Left ventricle myocardium inferior (tissue), 1 donor: ENCODE measurements at regions not wholly inside any gene's neighbourhood (a gene's known extent, or its start where the extent isn't known, plus 50 kb on each side); places are given as distances from the start of the nearest gene placed in this dataset.

Source experiments
- DNase-seq: peaks from one replicate; pipeline ENCODE4 v3.0.0-alpha.2; 2020
- H3K27ac ChIP-seq: fragments of 200-600 bp; replicated peaks from 2 replicates; pipeline ENCODE4 v1.8.0; 2021
- H3K27me3 ChIP-seq: fragments of 200-600 bp; 2 replicates; pipeline ENCODE4 v1.8.0; 2021; ENCODE audit warnings: low read depth
- H3K36me3 ChIP-seq: fragments of 200-600 bp; 2 replicates; pipeline ENCODE4 v1.8.0; 2021
- H3K4me1 ChIP-seq: fragments of 200-600 bp; 2 replicates; pipeline ENCODE4 v1.8.0; 2021
- H3K4me3 ChIP-seq: fragments of 200-600 bp; 2 replicates; pipeline ENCODE4 v1.8.0; 2021; ENCODE audit warnings: mild to moderate bottlenecking, moderate library complexity
- H3K9me3 ChIP-seq: fragments of 200-600 bp; replicated peaks from 2 replicates; pipeline ENCODE4 v1.8.0; 2021
- CTCF ChIP-seq: fragments of 200-600 bp; IDR thresholded peaks from 2 replicates; pipeline ENCODE4 v1.8.0; 2021; ENCODE audit warnings: antibody characterized with exemption, mild to moderate bottlenecking, borderline replicate concordance
- intact Hi-C: fragments of 100-400 bp; cut with micrococcal nuclease; formaldehyde crosslinking; loops from one replicate; pipeline ENCODE4 v1.11.0; 2022
- donor health status: DM: no; HTN: yes; CAD: no; lungs with severe emphysema.

- Histone ChIP-seq H3K4me3 (no peak overlapping the region), H3K4me1 (no peaks in the 10 kb centered on the region), H3K27me3 (no peaks in the 10 kb centered on the region), H3K9me3 (no peaks in the 10 kb centered on the region), H3K36me3 (no peaks in the 10 kb centered on the region), H3K27ac (no peak overlapping the region)
- intact Hi-C loops: no loop called here
- no peak for DNase-seq
- no peak for TF ChIP-seq CTCF
These were observed 570.9 kb downstream of the PIK3C3 start for GRCh38 chr18:42525905-42526304.

- TF ChIP-seq CTCF: no peak
- H3K27me3 ChIP-seq: no peaks in the 10 kb centered on the region
- no peak overlapping the region for H3K4me3 ChIP-seq
- no peaks in the 10 kb centered on the region for H3K36me3 ChIP-seq
- H3K4me1 ChIP-seq: no peaks in the 10 kb centered on the region
- no peak for DNase-seq
- no peak overlapping the region for H3K27ac ChIP-seq
- H3K9me3 ChIP-seq: no peaks in the 10 kb centered on the region
- intact Hi-C loops: no loop called here
These were observed 572.7 kb downstream of the PIK3C3 start for GRCh38 chr18:42527766-42528165.

GRCh38 chr18:42530276-42530675, 575.2 kb downstream of the PIK3C3 start:
- Histone ChIP-seq H3K36me3 (no peaks in the 10 kb centered on the region), H3K9me3 (no peaks in the 10 kb centered on the region), H3K4me1 (no peaks in the 10 kb centered on the region), H3K4me3 (no peak overlapping the region), H3K27ac (no peak overlapping the region), H3K27me3 (no peaks in the 10 kb centered on the region)
- intact Hi-C loops: no loop called here
- DNase-seq: no peak
- no peak for TF ChIP-seq CTCF

GRCh38 chr18:42532119-42532518, 577.1 kb downstream of the PIK3C3 start:
- no peaks in the 10 kb centered on the region for H3K27me3 ChIP-seq
- DNase-seq: no peak
- intact Hi-C loops: no loop called here
- H3K4me3 ChIP-seq: no peak overlapping the region
- H3K9me3 ChIP-seq: no peaks in the 10 kb centered on the region
- no peak overlapping the region for H3K27ac ChIP-seq
- no peaks in the 10 kb centered on the region for H3K36me3 ChIP-seq
- H3K4me1 ChIP-seq: no peaks in the 10 kb centered on the region
- no peak for TF ChIP-seq CTCF

GRCh38 chr18:42533009-42533575, 578.1 kb downstream of the PIK3C3 start:
- Histone ChIP-seq H3K4me1 (no peaks in the 10 kb centered on the region), H3K4me3 (no peak overlapping the region), H3K27ac (no peak overlapping the region), H3K27me3 (no peaks in the 10 kb centered on the region), H3K36me3 (no peaks in the 10 kb centered on the region), H3K9me3 (no peaks in the 10 kb centered on the region)
- intact Hi-C loops: no loop called here
- no peak for DNase-seq
- no peak for TF ChIP-seq CTCF

GRCh38 chr18:42533616-42534015, 578.6 kb downstream of the PIK3C3 start:
- Histone ChIP-seq H3K27me3 (no peaks in the 10 kb centered on the region), H3K9me3 (no peaks in the 10 kb centered on the region), H3K36me3 (no peaks in the 10 kb centered on the region), H3K27ac (no peak overlapping the region), H3K4me3 (no peak overlapping the region), H3K4me1 (no peaks in the 10 kb centered on the region)
- TF ChIP-seq CTCF: no peak
- intact Hi-C loops: no loop called here
- no peak for DNase-seq
